WTC11 (cell line): ENCODE measurements at regions not wholly inside any gene's neighbourhood (a gene's known extent, or its start where the extent isn't known, plus 50 kb on each side); places are given as distances from the start of the nearest gene placed in this dataset.

Experiments used
- ATAC-seq: fragments of 200-7000 bp; cut with Tn5 transposase; 2 replicates; pipeline ENCODE4 v1.10.0; 2021; ENCODE audit warnings: mild to moderate bottlenecking, moderate library complexity
- CTCF ChIA-PET: fragments of 300-600 bp; sonication (Branson Sonifier 250); formaldehyde crosslinking; loops from one replicate; lab custom pipeline; 2021; ENCODE audit warnings: antibody characterized with exemption; lab: Charles Lee
- POLR2A ChIA-PET: fragments of 350-600 bp; sonication (Branson Sonifier 250); formaldehyde crosslinking; loops from one replicate; lab custom pipeline; 2021; ENCODE audit warnings: antibody characterized with exemption; lab: Charles Lee
- DNase-seq: peaks from one replicate; pipeline ENCODE4 v3.0.0; 2021; ENCODE audit warnings: low spot score
- H3K27ac Mint-ChIP-seq: 2 replicates; pipeline ENCODE4 v1.8.0; 2021; ENCODE audit warnings: mixed read lengths
- H3K27me3 Mint-ChIP-seq: 2 replicates; pipeline ENCODE4 v1.8.0; 2021; ENCODE audit warnings: low read depth, mild to moderate bottlenecking, moderate library complexity, mixed read lengths
- H3K36me3 Mint-ChIP-seq: 2 replicates; pipeline ENCODE4 v1.8.0; 2021; ENCODE audit warnings: mixed read lengths
- H3K4me1 Mint-ChIP-seq: 2 replicates; pipeline ENCODE4 v1.8.0; 2022; ENCODE audit warnings: mixed read lengths
- H3K4me3 Mint-ChIP-seq: 2 replicates; pipeline ENCODE4 v1.8.0; 2021; ENCODE audit warnings: mild to moderate bottlenecking, moderate library complexity, mixed read lengths
- H3K9me3 Mint-ChIP-seq: 2 replicates; pipeline ENCODE4 v1.8.0; 2021; ENCODE audit warnings: mixed read lengths
- MYBL2 ChIP-seq: sonication (generic); formaldehyde crosslinking; IDR thresholded peaks from 2 replicates; pipeline ENCODE4 v1.8.1; 2023; ENCODE audit warnings: mild to moderate bottlenecking, moderate library complexity, missing genetic modification reagents
- NFATC4 ChIP-seq: fragments of 250-450 bp; sonication (Bioruptor Pico); IDR thresholded peaks from 2 replicates; pipeline ENCODE4 v1.9.0; 2021; ENCODE audit warnings: mild to moderate bottlenecking
- SOX15 ChIP-seq: fragments of 250-450 bp; sonication (Bioruptor Pico); IDR thresholded peaks from 2 replicates; pipeline ENCODE4 v1.9.0; 2021; ENCODE audit warnings: mild to moderate bottlenecking
- ZNF138 ChIP-seq: sonication (generic); formaldehyde crosslinking; conservative IDR thresholded peaks from 2 replicates; pipeline ENCODE4 v1.8.1; 2022; ENCODE audit warnings: mild to moderate bottlenecking, moderate library complexity, missing genetic modification reagents
- ZNF416 ChIP-seq: fragments of 250-450 bp; sonication (Bioruptor Pico); IDR thresholded peaks from 2 replicates; pipeline ENCODE4 v1.9.0; 2021; ENCODE audit warnings: mild to moderate bottlenecking, inconsistent platforms
- ZNF423 ChIP-seq: fragments of 250-450 bp; sonication (Bioruptor Pico); IDR thresholded peaks from 2 replicates; pipeline ENCODE4 v2.1.2; 2022; ENCODE audit warnings: mild to moderate bottlenecking, moderate library complexity
- TF ChIP-seq, protein P1 (sequence below): fragments of 250-450 bp; sonication (Bioruptor Pico); conservative IDR thresholded peaks from 2 replicates; pipeline ENCODE4 v1.9.0; 2021; ENCODE audit warnings: mild to moderate bottlenecking
- TF ChIP-seq, protein P2 (sequence below): sonication (generic); formaldehyde crosslinking; IDR thresholded peaks from 2 replicates; pipeline ENCODE4 v1.8.1; 2023; ENCODE audit warnings: mild to moderate bottlenecking, missing genetic modification reagents, moderate library complexity
- TF ChIP-seq, protein P3 (sequence below): sonication (generic); formaldehyde crosslinking; IDR thresholded peaks from 2 replicates; pipeline ENCODE4 v1.8.0; 2023; ENCODE audit warnings: mild to moderate bottlenecking, missing genetic modification reagents
- TF ChIP-seq, protein P4 (sequence below): fragments of 250-450 bp; sonication (Bioruptor Pico); IDR thresholded peaks from 2 replicates; pipeline ENCODE4 v1.9.0; 2021; ENCODE audit warnings: mild to moderate bottlenecking
- TF ChIP-seq, protein P5 (sequence below): sonication (generic); formaldehyde crosslinking; conservative IDR thresholded peaks from 2 replicates; pipeline ENCODE4 v1.8.1; 2023; ENCODE audit warnings: mild to moderate bottlenecking, low read depth, missing genetic modification reagents, moderate library complexity
- TF ChIP-seq, protein P6 (sequence below): sonication (generic); formaldehyde crosslinking; IDR thresholded peaks from 2 replicates; pipeline ENCODE4 v1.8.1; 2022; ENCODE audit warnings: missing genetic modification reagents, borderline replicate concordance

DNA sequence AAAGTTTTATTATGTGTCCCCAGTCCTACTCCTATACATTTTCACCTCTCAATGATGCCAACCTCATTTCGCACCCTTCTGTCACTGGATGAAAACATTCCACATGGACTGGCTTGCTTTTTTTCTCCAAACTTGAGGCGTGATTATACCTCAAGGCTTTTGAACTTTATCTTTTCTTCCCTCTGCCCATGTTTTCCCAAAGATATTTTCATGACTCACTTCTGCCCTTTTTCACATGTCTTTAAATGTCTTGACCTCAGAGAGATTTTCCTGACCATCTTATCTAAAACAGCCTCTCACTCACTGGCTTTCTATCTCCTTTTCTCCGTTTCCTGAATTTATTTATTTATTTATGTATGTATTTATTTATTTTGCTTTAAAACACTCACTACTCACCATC lies 659.0 kb downstream of the PTPRC start (continued):
- TF ChIP-seq, protein P1, sequence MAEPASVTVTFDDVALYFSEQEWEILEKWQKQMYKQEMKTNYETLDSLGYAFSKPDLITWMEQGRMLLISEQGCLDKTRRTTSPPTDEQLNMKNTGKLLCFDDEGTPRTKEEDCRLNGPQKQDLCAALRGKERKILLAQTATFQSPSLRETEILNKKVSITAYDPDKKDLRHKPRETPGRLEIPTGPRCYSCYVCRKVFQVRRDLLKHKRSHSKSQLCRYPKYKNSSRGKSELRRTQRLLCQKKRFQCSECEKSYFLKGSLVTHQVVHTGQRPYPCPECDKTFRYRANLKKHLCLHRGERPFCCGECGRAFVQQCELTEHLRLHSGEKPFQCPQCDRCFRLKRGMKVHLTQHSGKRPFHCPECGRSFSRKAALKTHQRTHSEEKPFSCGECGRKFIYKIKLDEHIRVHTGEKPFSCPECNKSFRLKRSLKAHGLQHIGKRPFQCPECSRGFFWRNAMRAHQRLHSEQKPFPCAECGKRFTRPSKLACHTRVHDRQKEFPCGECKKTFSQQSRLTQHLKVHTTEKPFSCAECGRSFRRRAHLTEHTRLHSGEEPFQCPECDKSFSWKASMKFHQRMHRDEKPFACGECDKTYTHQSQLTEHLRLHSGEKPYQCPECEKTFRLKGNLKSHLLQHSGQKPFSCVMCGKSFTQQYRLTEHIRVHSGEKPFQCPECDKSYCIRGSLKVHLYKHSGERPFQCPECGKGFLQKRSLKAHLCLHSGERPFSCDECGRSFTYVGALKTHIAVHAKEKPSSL: no peak
- TF ChIP-seq, protein P2, sequence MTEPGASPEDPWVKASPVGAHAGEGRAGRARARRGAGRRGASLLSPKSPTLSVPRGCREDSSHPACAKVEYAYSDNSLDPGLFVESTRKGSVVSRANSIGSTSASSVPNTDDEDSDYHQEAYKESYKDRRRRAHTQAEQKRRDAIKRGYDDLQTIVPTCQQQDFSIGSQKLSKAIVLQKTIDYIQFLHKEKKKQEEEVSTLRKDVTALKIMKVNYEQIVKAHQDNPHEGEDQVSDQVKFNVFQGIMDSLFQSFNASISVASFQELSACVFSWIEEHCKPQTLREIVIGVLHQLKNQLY (CRISPR knock-in tag): no peak

DNA sequence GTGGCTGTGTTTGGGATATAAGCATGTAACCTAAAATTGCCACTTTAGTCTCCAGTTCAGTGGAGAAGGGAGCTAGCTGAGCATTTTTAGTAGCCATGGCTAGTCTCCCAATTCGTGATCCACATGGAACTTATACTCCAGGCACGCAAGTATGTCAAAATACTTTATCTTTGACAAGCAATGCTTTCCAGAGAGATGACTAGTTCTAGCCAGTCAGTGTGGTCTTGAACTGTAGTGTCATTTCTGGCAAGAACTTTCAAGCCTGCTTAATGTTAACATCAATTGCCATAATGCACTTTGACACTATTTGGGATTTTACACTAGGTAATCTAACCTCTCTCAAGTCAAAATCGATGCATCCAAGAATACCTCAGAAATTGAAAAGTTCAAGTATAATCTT lies 660.0 kb downstream of the PTPRC start:
- ATAC-seq: no peak

More for the DNA sequence above, 660.0 kb downstream of the PTPRC start:
- POLR2A ChIA-PET: no interaction called here
- Mint-ChIP-seq H3K4me1 (peaks cover 5% of the 10 kb centered on the region), H3K27me3 (no peaks in the 10 kb centered on the region), H3K9me3 (peaks cover 3% of the 10 kb centered on the region; the same call in 1 of the 2 replicates), H3K27ac (no peak overlapping the region), H3K4me3 (no peak overlapping the region), H3K36me3 (no peaks in the 10 kb centered on the region)
- CTCF ChIA-PET: no interaction called here
- TF ChIP-seq SOX15 (CRISPR knock-in tag) (no peak), ZNF423 (CRISPR knock-in tag) (no peak), MYBL2 (CRISPR knock-in tag) (no peak), NFATC4 (no peak), ZNF416 (CRISPR knock-in tag) (no peak), ZNF138 (CRISPR knock-in tag) (no peak)
- TF ChIP-seq, protein P3, sequence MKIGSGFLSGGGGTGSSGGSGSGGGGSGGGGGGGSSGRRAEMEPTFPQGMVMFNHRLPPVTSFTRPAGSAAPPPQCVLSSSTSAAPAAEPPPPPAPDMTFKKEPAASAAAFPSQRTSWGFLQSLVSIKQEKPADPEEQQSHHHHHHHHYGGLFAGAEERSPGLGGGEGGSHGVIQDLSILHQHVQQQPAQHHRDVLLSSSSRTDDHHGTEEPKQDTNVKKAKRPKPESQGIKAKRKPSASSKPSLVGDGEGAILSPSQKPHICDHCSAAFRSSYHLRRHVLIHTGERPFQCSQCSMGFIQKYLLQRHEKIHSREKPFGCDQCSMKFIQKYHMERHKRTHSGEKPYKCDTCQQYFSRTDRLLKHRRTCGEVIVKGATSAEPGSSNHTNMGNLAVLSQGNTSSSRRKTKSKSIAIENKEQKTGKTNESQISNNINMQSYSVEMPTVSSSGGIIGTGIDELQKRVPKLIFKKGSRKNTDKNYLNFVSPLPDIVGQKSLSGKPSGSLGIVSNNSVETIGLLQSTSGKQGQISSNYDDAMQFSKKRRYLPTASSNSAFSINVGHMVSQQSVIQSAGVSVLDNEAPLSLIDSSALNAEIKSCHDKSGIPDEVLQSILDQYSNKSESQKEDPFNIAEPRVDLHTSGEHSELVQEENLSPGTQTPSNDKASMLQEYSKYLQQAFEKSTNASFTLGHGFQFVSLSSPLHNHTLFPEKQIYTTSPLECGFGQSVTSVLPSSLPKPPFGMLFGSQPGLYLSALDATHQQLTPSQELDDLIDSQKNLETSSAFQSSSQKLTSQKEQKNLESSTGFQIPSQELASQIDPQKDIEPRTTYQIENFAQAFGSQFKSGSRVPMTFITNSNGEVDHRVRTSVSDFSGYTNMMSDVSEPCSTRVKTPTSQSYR (CRISPR knock-in tag): no peak
- TF ChIP-seq, protein P4, sequence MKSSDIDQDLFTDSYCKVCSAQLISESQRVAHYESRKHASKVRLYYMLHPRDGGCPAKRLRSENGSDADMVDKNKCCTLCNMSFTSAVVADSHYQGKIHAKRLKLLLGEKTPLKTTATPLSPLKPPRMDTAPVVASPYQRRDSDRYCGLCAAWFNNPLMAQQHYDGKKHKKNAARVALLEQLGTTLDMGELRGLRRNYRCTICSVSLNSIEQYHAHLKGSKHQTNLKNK: no peak
- TF ChIP-seq, protein P5, sequence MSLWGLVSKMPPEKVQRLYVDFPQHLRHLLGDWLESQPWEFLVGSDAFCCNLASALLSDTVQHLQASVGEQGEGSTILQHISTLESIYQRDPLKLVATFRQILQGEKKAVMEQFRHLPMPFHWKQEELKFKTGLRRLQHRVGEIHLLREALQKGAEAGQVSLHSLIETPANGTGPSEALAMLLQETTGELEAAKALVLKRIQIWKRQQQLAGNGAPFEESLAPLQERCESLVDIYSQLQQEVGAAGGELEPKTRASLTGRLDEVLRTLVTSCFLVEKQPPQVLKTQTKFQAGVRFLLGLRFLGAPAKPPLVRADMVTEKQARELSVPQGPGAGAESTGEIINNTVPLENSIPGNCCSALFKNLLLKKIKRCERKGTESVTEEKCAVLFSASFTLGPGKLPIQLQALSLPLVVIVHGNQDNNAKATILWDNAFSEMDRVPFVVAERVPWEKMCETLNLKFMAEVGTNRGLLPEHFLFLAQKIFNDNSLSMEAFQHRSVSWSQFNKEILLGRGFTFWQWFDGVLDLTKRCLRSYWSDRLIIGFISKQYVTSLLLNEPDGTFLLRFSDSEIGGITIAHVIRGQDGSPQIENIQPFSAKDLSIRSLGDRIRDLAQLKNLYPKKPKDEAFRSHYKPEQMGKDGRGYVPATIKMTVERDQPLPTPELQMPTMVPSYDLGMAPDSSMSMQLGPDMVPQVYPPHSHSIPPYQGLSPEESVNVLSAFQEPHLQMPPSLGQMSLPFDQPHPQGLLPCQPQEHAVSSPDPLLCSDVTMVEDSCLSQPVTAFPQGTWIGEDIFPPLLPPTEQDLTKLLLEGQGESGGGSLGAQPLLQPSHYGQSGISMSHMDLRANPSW (CRISPR knock-in tag): no peak
- TF ChIP-seq, protein P6, sequence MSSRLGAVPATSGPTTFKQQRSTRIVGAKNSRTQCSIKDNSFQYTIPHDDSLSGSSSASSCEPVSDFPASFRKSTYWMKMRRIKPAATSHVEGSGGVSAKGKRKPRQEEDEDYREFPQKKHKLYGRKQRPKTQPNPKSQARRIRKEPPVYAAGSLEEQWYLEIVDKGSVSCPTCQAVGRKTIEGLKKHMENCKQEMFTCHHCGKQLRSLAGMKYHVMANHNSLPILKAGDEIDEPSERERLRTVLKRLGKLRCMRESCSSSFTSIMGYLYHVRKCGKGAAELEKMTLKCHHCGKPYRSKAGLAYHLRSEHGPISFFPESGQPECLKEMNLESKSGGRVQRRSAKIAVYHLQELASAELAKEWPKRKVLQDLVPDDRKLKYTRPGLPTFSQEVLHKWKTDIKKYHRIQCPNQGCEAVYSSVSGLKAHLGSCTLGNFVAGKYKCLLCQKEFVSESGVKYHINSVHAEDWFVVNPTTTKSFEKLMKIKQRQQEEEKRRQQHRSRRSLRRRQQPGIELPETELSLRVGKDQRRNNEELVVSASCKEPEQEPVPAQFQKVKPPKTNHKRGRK (CRISPR knock-in tag): no peak
- DNase-seq: no peak
